ENCODE measurements at regions not wholly inside any gene's neighbourhood (a gene's known extent, or its start where the extent isn't known, plus 50 kb on each side); places are given as distances from the start of the nearest gene placed in this dataset.
"Not testable (repeated sequence)": the region's sequence is repeated elsewhere in the genome, so short reads cannot be mapped to it uniquely, and the experiment has no call there.

DNA sequence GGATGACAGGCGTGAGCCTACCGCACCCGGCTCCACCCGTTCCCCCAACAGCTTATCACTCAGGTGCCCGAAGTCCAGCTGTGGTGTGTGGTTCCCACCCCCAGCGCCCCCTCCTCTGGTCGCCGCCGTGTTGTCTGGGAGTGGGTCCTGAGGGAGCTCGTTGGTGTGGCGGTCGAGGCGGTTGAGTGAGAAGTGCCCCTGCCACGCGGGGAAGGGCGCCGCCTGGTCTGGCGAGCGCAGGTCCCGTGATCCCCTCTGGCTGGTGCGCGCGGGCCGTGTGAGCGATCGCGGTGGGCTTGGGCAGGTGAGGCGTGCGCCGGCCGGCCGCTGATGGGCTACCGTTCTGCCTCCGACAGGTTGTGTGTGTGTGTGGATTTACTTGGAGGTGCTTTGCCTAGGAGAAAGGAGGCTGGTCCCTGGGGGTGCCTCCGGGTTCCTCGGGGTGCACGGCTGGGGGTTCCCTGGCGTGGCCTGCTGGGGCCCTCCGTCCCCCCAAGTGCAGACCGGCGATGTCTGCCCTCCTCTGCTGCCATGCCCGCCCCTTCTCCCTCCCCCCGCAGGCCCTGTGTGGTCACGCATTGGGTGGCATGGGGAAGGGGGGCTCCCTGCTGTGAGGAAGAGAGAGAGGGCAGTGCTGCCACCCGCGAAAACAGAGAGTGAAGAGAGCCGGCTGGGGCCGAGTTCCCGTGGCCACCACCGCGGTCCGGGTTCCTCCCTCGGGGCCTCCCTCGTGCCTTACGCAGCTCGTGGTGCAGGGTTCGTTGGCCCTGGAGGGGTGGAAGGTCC, 336.0 kb upstream of the DEFB115 start:
- ATAC-seq (peak in 1 of 4 donors; percentile 39), DNase-seq (no peak)
- H3K4me1 ChIP-seq = no peaks in the 10 kb centered on the region
- H3K36me3 ChIP-seq = no peaks in the 10 kb centered on the region
- H3K9me3 ChIP-seq = no peaks in the 10 kb centered on the region
- no peaks in the 10 kb centered on the region for H3K27me3 ChIP-seq
- 74% methylated on average over 17 of the region's 57 CpGs for WGBS (ENCODE audit: insufficient coverage, low coverage, low lambda C conversion rate, missing lambda C conversion rate)
- no peak for TF ChIP-seq POLR2A (IDR thresholded peaks at IDR 0.05)
- TF ChIP-seq, protein P1, sequence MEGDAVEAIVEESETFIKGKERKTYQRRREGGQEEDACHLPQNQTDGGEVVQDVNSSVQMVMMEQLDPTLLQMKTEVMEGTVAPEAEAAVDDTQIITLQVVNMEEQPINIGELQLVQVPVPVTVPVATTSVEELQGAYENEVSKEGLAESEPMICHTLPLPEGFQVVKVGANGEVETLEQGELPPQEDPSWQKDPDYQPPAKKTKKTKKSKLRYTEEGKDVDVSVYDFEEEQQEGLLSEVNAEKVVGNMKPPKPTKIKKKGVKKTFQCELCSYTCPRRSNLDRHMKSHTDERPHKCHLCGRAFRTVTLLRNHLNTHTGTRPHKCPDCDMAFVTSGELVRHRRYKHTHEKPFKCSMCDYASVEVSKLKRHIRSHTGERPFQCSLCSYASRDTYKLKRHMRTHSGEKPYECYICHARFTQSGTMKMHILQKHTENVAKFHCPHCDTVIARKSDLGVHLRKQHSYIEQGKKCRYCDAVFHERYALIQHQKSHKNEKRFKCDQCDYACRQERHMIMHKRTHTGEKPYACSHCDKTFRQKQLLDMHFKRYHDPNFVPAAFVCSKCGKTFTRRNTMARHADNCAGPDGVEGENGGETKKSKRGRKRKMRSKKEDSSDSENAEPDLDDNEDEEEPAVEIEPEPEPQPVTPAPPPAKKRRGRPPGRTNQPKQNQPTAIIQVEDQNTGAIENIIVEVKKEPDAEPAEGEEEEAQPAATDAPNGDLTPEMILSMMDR (IDR thresholded peaks at IDR 0.05) = no peak
- no peak overlapping the region for H3K4me3 ChIP-seq
- H3K27ac ChIP-seq = no peak overlapping the region
- intact Hi-C loops (cut with DNase I) = no loop called here

DNA sequence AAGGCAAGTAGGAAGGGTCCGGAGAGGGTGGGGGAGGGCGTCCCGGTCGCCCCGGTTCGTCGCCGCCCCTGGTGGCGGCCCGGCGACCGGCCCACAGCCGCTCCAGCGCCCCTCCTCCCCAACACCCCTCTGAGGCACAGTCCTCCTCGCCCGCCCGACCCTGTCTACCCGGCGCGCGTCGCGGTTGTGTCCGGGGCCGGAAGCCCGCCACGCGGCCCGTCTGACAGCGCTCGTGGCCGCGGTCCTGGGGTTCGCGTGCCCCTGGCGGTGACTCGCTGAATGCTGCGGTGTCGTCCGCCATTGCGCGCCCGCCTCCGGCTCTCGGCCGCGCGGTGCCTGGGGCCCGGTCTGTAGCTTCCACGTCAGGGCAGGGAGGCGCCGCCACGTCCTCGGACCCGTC, 335.3 kb upstream of the DEFB115 start:
- WGBS (ENCODE audit: insufficient coverage, low coverage, low lambda C conversion rate, missing lambda C conversion rate) = 60% methylated on average over 9 of the region's 55 CpGs
- H3K36me3 ChIP-seq = no peaks in the 10 kb centered on the region
- H3K4me3 ChIP-seq = no peak overlapping the region
- DNase-seq (no peak), ATAC-seq (peak in 1 of 4 donors; percentile 53)
- TF ChIP-seq, protein P1 (IDR thresholded peaks at IDR 0.05) = no peak
- no peak overlapping the region for H3K27ac ChIP-seq
- H3K27me3 ChIP-seq = no peaks in the 10 kb centered on the region
- no peaks in the 10 kb centered on the region for H3K9me3 ChIP-seq
- intact Hi-C loops (cut with DNase I) = no loop called here
- no peaks in the 10 kb centered on the region for H3K4me1 ChIP-seq

DNA sequence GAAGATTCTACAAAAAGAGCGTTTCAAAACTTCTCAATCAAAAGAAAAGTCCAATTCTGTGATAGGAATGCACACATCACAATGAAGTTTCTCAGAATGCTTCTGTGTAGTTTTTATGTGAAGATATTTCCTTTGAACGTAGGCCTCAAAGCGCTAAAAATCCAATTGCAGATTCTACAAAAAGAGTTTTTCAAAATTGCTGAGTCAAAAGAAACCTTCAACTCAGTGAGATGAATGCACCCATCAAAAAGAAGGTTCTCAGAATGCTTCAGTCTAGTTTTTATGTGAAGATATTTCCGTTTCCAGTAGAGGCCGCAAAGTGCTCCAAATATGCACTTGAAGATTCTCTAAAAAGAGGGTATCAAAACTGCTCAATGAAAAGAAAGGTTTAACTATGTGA, 319.7 kb upstream of the DEFB115 start:
- peaks cover 0 to 9% (median 2%) of the 10 kb centered on the region in 4 donors for H3K9me3 ChIP-seq
- WGBS (ENCODE audit: insufficient coverage, low coverage, low lambda C conversion rate, missing lambda C conversion rate) = 50% methylated on average over 5 of the region's 5 CpGs
- H3K27ac ChIP-seq = no peak overlapping the region

GRCh38 chr20:30949761-30950160, 307.7 kb upstream of the DEFB115 start:
- Histone ChIP-seq H3K9me3 (no peaks in the 10 kb centered on the region), H3K27me3 (no peaks in the 10 kb centered on the region), H3K36me3 (no peaks in the 10 kb centered on the region), H3K4me3 (no peak overlapping the region), H3K27ac (no peak overlapping the region), H3K4me1 (no peaks in the 10 kb centered on the region)
- ATAC-seq (no peak), DNase-seq (peak in 2 of 3 donors; percentile 1 to 10)
- WGBS (ENCODE audit: insufficient coverage, low coverage, low lambda C conversion rate, missing lambda C conversion rate) = 85% methylated on average over 4 of the region's 13 CpGs
- intact Hi-C loops (cut with DNase I) = no loop called here
- TF ChIP-seq, protein P1 (IDR thresholded peaks at IDR 0.05) = no peak
- no peak for TF ChIP-seq POLR2A (IDR thresholded peaks at IDR 0.05)

More for the DNA sequence above, 319.7 kb upstream of the DEFB115 start:
- Histone ChIP-seq H3K4me1 (no peaks in the 10 kb centered on the region), H3K27me3 (no peaks in the 10 kb centered on the region), H3K36me3 (no peaks in the 10 kb centered on the region), H3K4me3 (no peak overlapping the region)
- DNase-seq (no peak), ATAC-seq (no peak)
- intact Hi-C loops (cut with DNase I) = no loop called here
- no peak for TF ChIP-seq POLR2A (IDR thresholded peaks at IDR 0.05)
- TF ChIP-seq, protein P1 (IDR thresholded peaks at IDR 0.05) = no peak

DNA sequence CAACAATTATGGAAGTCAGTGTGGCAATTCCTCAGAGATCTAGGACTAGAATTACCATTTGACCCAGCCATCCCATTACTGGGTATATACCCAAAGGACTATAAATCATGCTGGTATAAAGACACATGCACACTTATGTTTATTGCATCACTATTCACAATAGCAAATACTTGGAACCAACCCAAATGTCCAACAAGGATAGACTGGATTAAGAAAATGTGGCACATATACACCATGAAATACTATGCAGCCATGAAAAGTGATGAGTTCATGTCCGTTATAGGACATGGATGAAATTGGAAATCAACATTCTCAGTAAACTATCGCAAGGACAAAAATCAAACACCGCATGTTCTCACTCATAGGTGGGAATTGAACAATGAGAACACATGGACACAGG, 306.4 kb upstream of the DEFB115 start:
- H3K27me3 ChIP-seq = not testable (repeated sequence)

DNA sequence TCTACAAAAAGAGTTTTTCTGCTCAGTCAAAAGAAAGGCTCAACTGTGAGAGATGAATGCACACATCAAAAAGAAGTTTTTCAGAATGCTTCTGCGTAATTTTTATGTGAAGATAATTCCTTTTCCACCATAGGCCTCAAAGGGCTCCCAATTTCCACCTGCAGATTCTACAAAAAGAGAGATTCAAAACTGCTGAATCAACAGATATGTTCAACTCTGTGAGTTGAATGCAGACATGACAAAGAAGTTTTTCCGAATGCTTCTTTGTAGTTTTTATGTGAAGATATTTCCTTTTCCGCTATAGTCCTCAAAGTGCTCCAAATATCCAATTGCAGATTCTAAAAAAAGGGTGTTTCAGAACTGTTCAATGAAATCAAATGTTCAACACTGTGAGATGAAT, 300.8 kb upstream of the DEFB115 start:
- WGBS (ENCODE audit: insufficient coverage, low coverage, low lambda C conversion rate, missing lambda C conversion rate) = 52% methylated on average over 3 of the region's 3 CpGs
- H3K9me3 ChIP-seq = not testable (repeated sequence)

More for the DNA sequence above, 306.4 kb upstream of the DEFB115 start:
- ATAC-seq; H3K4me3 ChIP-seq; DNase-seq; H3K9me3 ChIP-seq; intact Hi-C loops (cut with DNase I); H3K27ac ChIP-seq; H3K36me3 ChIP-seq; H3K4me1 ChIP-seq: not testable (repeated sequence)
- 73% methylated on average over 3 of the region's 3 CpGs for WGBS (ENCODE audit: insufficient coverage, low coverage, low lambda C conversion rate, missing lambda C conversion rate)

GRCh38 chr20:30959208-30959607, 298.3 kb upstream of the DEFB115 start:
- H3K27me3 ChIP-seq; H3K4me3 ChIP-seq; H3K27ac ChIP-seq; H3K36me3 ChIP-seq; ATAC-seq; H3K9me3 ChIP-seq; intact Hi-C loops (cut with DNase I); H3K4me1 ChIP-seq; DNase-seq: not testable (repeated sequence)

More for the DNA sequence above, 300.8 kb upstream of the DEFB115 start:
- ATAC-seq; DNase-seq; H3K36me3 ChIP-seq; H3K27ac ChIP-seq; H3K27me3 ChIP-seq; intact Hi-C loops (cut with DNase I); H3K4me3 ChIP-seq; H3K4me1 ChIP-seq: not testable (repeated sequence)
